ENCODE measurements at regions not wholly inside any gene's neighbourhood (a gene's known extent, or its start where the extent isn't known, plus 50 kb on each side); places are given as distances from the start of the nearest gene placed in this dataset.

GRCh38 chr10:47090042-47090441, 178.8 kb downstream of the PTPN20 start:
- no peak overlapping the region for H3K4me3 ChIP-seq (ENCODE audit: insufficient read length, low read depth)

GRCh38 chr10:47090903-47091302, 179.7 kb downstream of the PTPN20 start:
- no peaks in the 10 kb centered on the region for H3K27me3 ChIP-seq (ENCODE audit: insufficient read depth, insufficient read length)
- DNase-seq (ENCODE audit: low read depth, low spot score), result no peak
- H3K4me3 ChIP-seq (ENCODE audit: insufficient read length, low read depth), result no peak overlapping the region
- no peak overlapping the region for H3K9ac ChIP-seq (ENCODE audit: insufficient read length, low read depth)
- H3K4me1 ChIP-seq (ENCODE audit: insufficient read depth, insufficient read length), result no peaks in the 10 kb centered on the region
- no peaks in the 10 kb centered on the region; the same call in 1 of the 2 replicates for H3K9me3 ChIP-seq (ENCODE audit: insufficient read depth, low read length)
- no peak for TF ChIP-seq SUZ12 (IDR thresholded peaks at IDR 0.05; ENCODE audit: extremely low read depth, insufficient read depth, insufficient read length)
- TF ChIP-seq ZNF274 (IDR thresholded peaks at IDR 0.05; ENCODE audit: low read depth, low read length), result no peak
- TF ChIP-seq YY1 (IDR thresholded peaks at IDR 0.05; ENCODE audit: insufficient read depth, insufficient read length), result no peak
- no peaks in the 10 kb centered on the region for H3K36me3 ChIP-seq (ENCODE audit: insufficient read depth, insufficient read length, low read length)

More at GRCh38 chr10:47090042-47090441, 178.8 kb downstream of the PTPN20 start:
- DNase-seq (ENCODE audit: low read depth, low spot score), result no peak
- no peaks in the 10 kb centered on the region for H3K4me1 ChIP-seq (ENCODE audit: insufficient read depth, insufficient read length)
- H3K9me3 ChIP-seq (ENCODE audit: insufficient read depth, low read length), result no peaks in the 10 kb centered on the region
- no peaks in the 10 kb centered on the region for H3K36me3 ChIP-seq (ENCODE audit: insufficient read depth, insufficient read length, low read length)
- H3K27me3 ChIP-seq (ENCODE audit: insufficient read depth, insufficient read length), result no peaks in the 10 kb centered on the region
- no peak overlapping the region for H3K9ac ChIP-seq (ENCODE audit: insufficient read length, low read depth)
- TF ChIP-seq SUZ12 (IDR thresholded peaks at IDR 0.05; ENCODE audit: extremely low read depth, insufficient read depth, insufficient read length) (no peak), YY1 (IDR thresholded peaks at IDR 0.05; ENCODE audit: insufficient read depth, insufficient read length) (no peak), ZNF274 (IDR thresholded peaks at IDR 0.05; ENCODE audit: low read depth, low read length) (no peak)

GRCh38 chr10:47091421-47091820, 180.2 kb downstream of the PTPN20 start:
- Histone ChIP-seq H3K4me3 (ENCODE audit: insufficient read length, low read depth) (no peak overlapping the region), H3K36me3 (ENCODE audit: insufficient read depth, insufficient read length, low read length) (no peaks in the 10 kb centered on the region), H3K4me1 (ENCODE audit: insufficient read depth, insufficient read length) (no peaks in the 10 kb centered on the region), H3K9me3 (ENCODE audit: insufficient read depth, low read length) (no peaks in the 10 kb centered on the region; the same call in 1 of the 2 replicates), H3K27me3 (ENCODE audit: insufficient read depth, insufficient read length) (no peaks in the 10 kb centered on the region), H3K9ac (ENCODE audit: insufficient read length, low read depth) (no peak overlapping the region)
- DNase-seq (ENCODE audit: low read depth, low spot score), result no peak
- TF ChIP-seq ZNF274 (IDR thresholded peaks at IDR 0.05; ENCODE audit: low read depth, low read length) (no peak), YY1 (IDR thresholded peaks at IDR 0.05; ENCODE audit: insufficient read depth, insufficient read length) (no peak)

GRCh38 chr10:47092376-47092775, 181.1 kb downstream of the PTPN20 start:
- H3K9ac ChIP-seq (ENCODE audit: insufficient read length, low read depth), result no peak overlapping the region
- H3K4me3 ChIP-seq (ENCODE audit: insufficient read length, low read depth), result no peak overlapping the region
- TF ChIP-seq SUZ12 (IDR thresholded peaks at IDR 0.05; ENCODE audit: extremely low read depth, insufficient read depth, insufficient read length), result no peak
- TF ChIP-seq ZNF274 (IDR thresholded peaks at IDR 0.05; ENCODE audit: low read depth, low read length), result no peak
- no peak for TF ChIP-seq YY1 (IDR thresholded peaks at IDR 0.05; ENCODE audit: insufficient read depth, insufficient read length)
- DNase-seq (ENCODE audit: low read depth, low spot score), result no peak
- H3K9me3 ChIP-seq (ENCODE audit: insufficient read depth, low read length), result no peaks in the 10 kb centered on the region; the same call in 1 of the 2 replicates
- no peaks in the 10 kb centered on the region for H3K36me3 ChIP-seq (ENCODE audit: insufficient read depth, insufficient read length, low read length)
- H3K27me3 ChIP-seq (ENCODE audit: insufficient read depth, insufficient read length), result no peaks in the 10 kb centered on the region
- no peaks in the 10 kb centered on the region for H3K4me1 ChIP-seq (ENCODE audit: insufficient read depth, insufficient read length)

DNA sequence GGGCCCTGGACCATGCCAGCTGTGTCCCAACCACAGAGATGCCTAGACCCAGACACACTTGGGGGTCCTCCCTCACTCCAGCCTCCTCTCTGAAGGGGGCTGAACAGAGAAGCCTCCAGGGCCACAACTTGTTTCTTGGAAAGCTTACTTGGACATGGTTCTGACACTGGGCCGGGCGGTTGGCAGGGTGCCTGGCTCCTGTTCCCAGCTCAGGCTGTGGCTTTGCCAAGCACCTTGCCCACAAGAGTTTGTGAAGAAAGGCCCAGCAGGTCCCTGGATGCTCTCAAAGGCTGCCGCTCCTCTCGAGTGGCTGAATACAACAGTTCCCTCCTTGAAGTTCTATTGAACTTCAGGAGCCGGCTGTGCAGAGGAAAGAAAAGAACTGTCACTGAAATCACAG, 181.6 kb downstream of the PTPN20 start:
- Histone ChIP-seq H3K9ac (ENCODE audit: insufficient read length, low read depth) (no peak overlapping the region), H3K4me3 (ENCODE audit: insufficient read length, low read depth) (no peak overlapping the region), H3K4me1 (ENCODE audit: insufficient read depth, insufficient read length) (no peaks in the 10 kb centered on the region), H3K36me3 (ENCODE audit: insufficient read depth, insufficient read length, low read length) (no peaks in the 10 kb centered on the region), H3K9me3 (ENCODE audit: insufficient read depth, low read length) (no peaks in the 10 kb centered on the region; the same call in 1 of the 2 replicates), H3K27me3 (ENCODE audit: insufficient read depth, insufficient read length) (no peaks in the 10 kb centered on the region)
- TF ChIP-seq SUZ12 (IDR thresholded peaks at IDR 0.05; ENCODE audit: extremely low read depth, insufficient read depth, insufficient read length), result no peak
- no peak for TF ChIP-seq ZNF274 (IDR thresholded peaks at IDR 0.05; ENCODE audit: low read depth, low read length)
- no peak for TF ChIP-seq YY1 (IDR thresholded peaks at IDR 0.05; ENCODE audit: insufficient read depth, insufficient read length)
- DNase-seq (ENCODE audit: low read depth, low spot score), result no peak

- Histone ChIP-seq H3K9ac (ENCODE audit: insufficient read length, low read depth) (no peak overlapping the region), H3K27me3 (ENCODE audit: insufficient read depth, insufficient read length) (no peaks in the 10 kb centered on the region), H3K4me3 (ENCODE audit: insufficient read length, low read depth) (no peak overlapping the region), H3K9me3 (ENCODE audit: insufficient read depth, low read length) (no peaks in the 10 kb centered on the region; the same call in 1 of the 2 replicates), H3K4me1 (ENCODE audit: insufficient read depth, insufficient read length) (no peaks in the 10 kb centered on the region), H3K36me3 (ENCODE audit: insufficient read depth, insufficient read length, low read length) (no peaks in the 10 kb centered on the region)
- DNase-seq (ENCODE audit: low read depth, low spot score), result no peak
- TF ChIP-seq YY1 (IDR thresholded peaks at IDR 0.05; ENCODE audit: insufficient read depth, insufficient read length) (no peak), SUZ12 (IDR thresholded peaks at IDR 0.05; ENCODE audit: extremely low read depth, insufficient read depth, insufficient read length) (no peak), ZNF274 (IDR thresholded peaks at IDR 0.05; ENCODE audit: low read depth, low read length) (no peak)
These were observed 182.9 kb downstream of the PTPN20 start for GRCh38 chr10:47094126-47094525.

DNA sequence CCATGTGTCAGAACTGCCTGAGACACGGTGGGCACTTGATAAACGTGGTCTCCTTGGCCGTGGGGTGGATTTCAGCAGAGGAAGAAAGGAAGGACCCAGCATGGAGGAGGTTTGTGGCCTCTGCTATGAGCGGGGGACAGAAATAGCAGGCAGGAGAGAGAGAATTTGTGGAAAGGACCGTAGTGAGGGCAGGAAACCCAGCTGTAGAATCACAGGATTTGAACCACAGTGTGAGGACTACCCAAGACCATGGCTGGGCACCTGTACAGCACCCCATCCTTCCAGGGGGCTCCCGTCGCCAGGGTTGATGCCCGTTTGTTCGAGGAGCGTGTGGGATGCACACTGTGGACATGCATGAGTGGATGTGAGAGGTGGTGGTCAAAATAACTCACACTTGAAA, 183.4 kb downstream of the PTPN20 start:
- no peaks in the 10 kb centered on the region for H3K4me1 ChIP-seq (ENCODE audit: insufficient read depth, insufficient read length)
- no peaks in the 10 kb centered on the region for H3K36me3 ChIP-seq (ENCODE audit: insufficient read depth, insufficient read length, low read length)
- TF ChIP-seq SUZ12 (IDR thresholded peaks at IDR 0.05; ENCODE audit: extremely low read depth, insufficient read depth, insufficient read length) (no peak), YY1 (IDR thresholded peaks at IDR 0.05; ENCODE audit: insufficient read depth, insufficient read length) (no peak), ZNF274 (IDR thresholded peaks at IDR 0.05; ENCODE audit: low read depth, low read length) (no peak)
- H3K27me3 ChIP-seq (ENCODE audit: insufficient read depth, insufficient read length), result no peaks in the 10 kb centered on the region
- no peaks in the 10 kb centered on the region; the same call in 1 of the 2 replicates for H3K9me3 ChIP-seq (ENCODE audit: insufficient read depth, low read length)
- H3K4me3 ChIP-seq (ENCODE audit: insufficient read length, low read depth), result no peak overlapping the region
- H3K9ac ChIP-seq (ENCODE audit: insufficient read length, low read depth), result no peak overlapping the region
- no peak for DNase-seq (ENCODE audit: low read depth, low spot score)

All from NT2/D1 (cell line).